Central memory CD8-positive, alpha-beta T cell (primary cell): ENCODE measurements at regions not wholly inside any gene's neighbourhood (a gene's known extent, or its start where the extent isn't known, plus 50 kb on each side); places are given as distances from the start of the nearest gene placed in this dataset.
"Not testable (repeated sequence)": the region's sequence is repeated elsewhere in the genome, so short reads cannot be mapped to it uniquely, and the experiment has no call there.

ENCODE experiments used
- ATAC-seq: fragments of 150-1000 bp; cut with Tn5 transposase; replicated peaks from 2 replicates; pipeline ENCODE4 v1.10.0; 2022; ENCODE audit warnings: mild to moderate bottlenecking, moderate FRiP score, moderate number of reproducible peaks; ENCODE audit not compliant: poor library complexity, severe bottlenecking; ENCODE audit errors: extremely low read depth
- DNase-seq, 2 donors: peaks; one replicate each; pipeline ENCODE4 v3.0.0; 2021; ENCODE audit warnings: low spot score in 2 of 2
- H3K27ac Mint-ChIP-seq: one replicate; pipeline ENCODE4 v1.8.0; 2022; ENCODE audit warnings: low read depth, mild to moderate bottlenecking, moderate library complexity, mixed read lengths
- H3K27me3 Mint-ChIP-seq: one replicate; pipeline ENCODE4 v1.8.0; 2022; ENCODE audit warnings: mixed read lengths
- H3K36me3 Mint-ChIP-seq: one replicate; pipeline ENCODE4 v1.8.0; 2022; ENCODE audit warnings: mild to moderate bottlenecking, moderate library complexity, mixed read lengths; ENCODE audit not compliant: insufficient read depth
- H3K4me1 Mint-ChIP-seq: one replicate; pipeline ENCODE4 v1.8.0; 2022; ENCODE audit warnings: mixed read lengths
- H3K4me3 Mint-ChIP-seq: one replicate; pipeline ENCODE4 v1.8.0; 2022; ENCODE audit warnings: mild to moderate bottlenecking, moderate library complexity, mixed read lengths
- H3K9me3 Mint-ChIP-seq: one replicate; pipeline ENCODE4 v1.8.0; 2022; ENCODE audit warnings: mixed read lengths

DNA sequence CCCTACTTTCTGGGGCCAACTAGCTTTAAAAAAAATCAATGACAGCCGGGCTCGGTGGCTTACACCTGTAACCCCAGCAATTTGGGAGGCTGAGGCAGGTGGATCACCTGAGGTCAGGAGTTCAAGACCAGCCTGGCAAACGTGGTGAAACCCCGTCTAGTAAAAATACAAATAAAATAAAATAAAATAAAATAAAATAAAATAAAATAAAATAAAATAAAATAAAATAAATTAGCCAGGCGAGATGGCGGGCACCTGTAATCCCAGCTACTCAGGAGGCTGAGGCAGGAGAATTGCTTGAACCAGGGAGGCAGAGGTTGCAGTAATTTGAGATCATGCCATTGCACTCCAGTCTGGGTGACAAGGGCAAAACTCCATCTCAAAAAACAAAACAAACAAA is 443.9 kb upstream of the CDH10 start:
- not testable (repeated sequence) for H3K4me3 Mint-ChIP-seq, DNase-seq, H3K36me3 Mint-ChIP-seq, ATAC-seq, H3K27me3 Mint-ChIP-seq, H3K4me1 Mint-ChIP-seq, H3K27ac Mint-ChIP-seq
- peaks cover 13% of the 10 kb centered on the region for H3K9me3 Mint-ChIP-seq

DNA sequence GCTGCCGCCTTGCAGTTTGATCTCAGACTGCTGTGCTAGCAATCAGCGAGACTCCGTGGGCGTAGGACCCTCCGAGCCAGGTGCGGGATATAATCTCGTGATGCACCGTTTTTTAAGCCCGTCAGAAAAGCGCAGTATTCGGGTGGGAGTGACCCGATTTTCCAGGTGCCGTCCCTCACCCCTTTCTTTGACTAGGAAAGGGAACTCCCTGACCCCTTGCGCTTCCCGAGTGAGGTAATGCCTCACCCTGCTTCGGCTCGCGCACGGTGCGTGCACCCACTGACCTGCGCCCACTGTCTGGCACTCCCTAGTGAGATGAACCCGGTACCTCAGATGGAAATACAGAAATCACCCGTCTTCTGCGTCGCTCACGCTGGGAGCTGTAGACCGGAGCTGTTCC is 438.5 kb upstream of the CDH10 start:
- H3K4me3 Mint-ChIP-seq, H3K27ac Mint-ChIP-seq: not testable (repeated sequence)

DNA sequence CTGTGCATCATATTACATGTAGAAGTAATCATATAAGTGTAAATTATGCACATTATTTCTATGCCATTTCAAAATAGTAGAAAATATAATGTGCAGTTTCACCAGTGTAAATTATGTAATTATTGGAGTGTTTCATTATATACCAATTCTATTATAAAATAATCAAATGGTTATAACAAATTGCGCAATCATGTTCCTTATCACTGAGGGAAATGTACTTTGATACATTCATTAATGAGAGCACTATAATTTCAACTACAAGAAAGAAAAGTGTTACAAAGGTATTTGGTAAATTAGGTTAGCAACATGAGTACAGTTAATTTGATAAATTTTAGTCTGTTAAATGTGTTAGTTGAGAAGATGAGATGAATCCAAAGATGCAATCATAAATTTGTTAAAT is 421.5 kb upstream of the CDH10 start:
- ATAC-seq (no peak), DNase-seq (no peak)
- H3K4me3 Mint-ChIP-seq = no peak overlapping the region
- H3K9me3 Mint-ChIP-seq = peaks cover 14% of the 10 kb centered on the region
- H3K27me3 Mint-ChIP-seq = no peaks in the 10 kb centered on the region
- H3K27ac Mint-ChIP-seq = no peak overlapping the region
- no peaks in the 10 kb centered on the region for H3K4me1 Mint-ChIP-seq
- no peaks in the 10 kb centered on the region for H3K36me3 Mint-ChIP-seq

More for the DNA sequence above, 438.5 kb upstream of the CDH10 start:
- H3K9me3 Mint-ChIP-seq, H3K36me3 Mint-ChIP-seq, ATAC-seq, DNase-seq, H3K27me3 Mint-ChIP-seq, H3K4me1 Mint-ChIP-seq: not testable (repeated sequence)

DNA sequence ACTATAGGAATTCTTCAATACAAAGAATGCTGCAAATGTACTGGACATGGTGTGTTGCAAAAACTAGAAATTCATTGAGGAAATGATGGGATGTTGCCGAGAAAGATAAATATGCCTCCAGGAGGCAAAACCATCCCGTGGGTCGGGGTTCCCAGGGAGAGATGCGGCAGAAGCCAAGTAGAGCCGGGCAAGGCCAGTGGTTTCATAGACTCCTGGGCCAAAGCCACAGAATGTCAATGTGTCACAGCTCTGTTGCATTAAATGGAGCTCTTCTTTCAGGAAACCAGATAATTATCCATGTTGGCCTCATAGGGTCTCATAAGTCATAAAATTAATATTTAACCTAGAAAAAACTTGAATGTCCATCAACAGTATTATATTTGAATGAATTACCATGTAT is 419.5 kb upstream of the CDH10 start:
- Mint-ChIP-seq H3K9me3 (peaks cover 14% of the 10 kb centered on the region), H3K4me3 (no peak overlapping the region)
- ATAC-seq = no peak

GRCh38 chr5:25060575-25060974 is 415.8 kb upstream of the CDH10 start:
- Mint-ChIP-seq H3K36me3 (no peaks in the 10 kb centered on the region), H3K4me3 (no peak overlapping the region), H3K4me1 (no peaks in the 10 kb centered on the region), H3K27ac (no peak overlapping the region), H3K27me3 (no peaks in the 10 kb centered on the region), H3K9me3 (peaks cover 14% of the 10 kb centered on the region)
- no peak for ATAC-seq
- no peak for DNase-seq

More for the DNA sequence above, 419.5 kb upstream of the CDH10 start:
- H3K27me3 Mint-ChIP-seq = no peaks in the 10 kb centered on the region
- H3K36me3 Mint-ChIP-seq = no peaks in the 10 kb centered on the region
- no peak overlapping the region for H3K27ac Mint-ChIP-seq
- no peak for DNase-seq
- no peaks in the 10 kb centered on the region for H3K4me1 Mint-ChIP-seq

DNA sequence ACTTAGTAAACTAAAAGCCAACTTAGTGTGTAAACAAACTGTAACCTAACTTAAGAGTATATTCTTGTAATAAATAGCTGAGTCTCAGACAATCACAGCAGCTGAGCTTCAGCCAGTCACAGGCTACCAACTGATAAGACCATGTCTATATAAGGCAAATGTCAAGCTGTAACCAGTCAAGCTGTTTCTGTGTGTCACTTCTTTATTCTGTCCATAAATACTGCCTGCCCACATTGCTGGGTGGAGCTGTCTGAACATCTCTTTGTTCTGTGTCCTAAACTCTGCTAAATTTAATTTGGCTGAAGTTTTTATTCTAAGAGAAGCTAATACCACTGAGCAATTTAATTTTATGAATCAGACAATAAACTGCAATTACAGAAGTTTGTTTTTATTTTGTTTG is 412.1 kb upstream of the CDH10 start:
- no peaks in the 10 kb centered on the region for H3K27me3 Mint-ChIP-seq
- H3K9me3 Mint-ChIP-seq = peaks cover 8% of the 10 kb centered on the region
- no peak for ATAC-seq
- no peak for DNase-seq
- H3K27ac Mint-ChIP-seq = no peak overlapping the region
- no peak overlapping the region for H3K4me3 Mint-ChIP-seq
- H3K36me3 Mint-ChIP-seq = no peaks in the 10 kb centered on the region
- H3K4me1 Mint-ChIP-seq = no peaks in the 10 kb centered on the region

GRCh38 chr5:25033658-25034057 is 388.9 kb upstream of the CDH10 start:
- no peak for ATAC-seq
- Mint-ChIP-seq H3K27me3 (no peaks in the 10 kb centered on the region), H3K36me3 (no peaks in the 10 kb centered on the region), H3K9me3 (peaks cover 29% of the 10 kb centered on the region), H3K4me3 (no peak overlapping the region), H3K27ac (no peak overlapping the region), H3K4me1 (no peaks in the 10 kb centered on the region)
- DNase-seq = no peak

GRCh38 chr5:25029004-25029403 is 384.2 kb upstream of the CDH10 start:
- Mint-ChIP-seq H3K4me3 (no peak overlapping the region), H3K36me3 (no peaks in the 10 kb centered on the region), H3K9me3 (peaks cover 26% of the 10 kb centered on the region), H3K4me1 (no peaks in the 10 kb centered on the region), H3K27ac (no peak overlapping the region), H3K27me3 (no peaks in the 10 kb centered on the region)
- no peak for ATAC-seq
- no peak for DNase-seq

DNA sequence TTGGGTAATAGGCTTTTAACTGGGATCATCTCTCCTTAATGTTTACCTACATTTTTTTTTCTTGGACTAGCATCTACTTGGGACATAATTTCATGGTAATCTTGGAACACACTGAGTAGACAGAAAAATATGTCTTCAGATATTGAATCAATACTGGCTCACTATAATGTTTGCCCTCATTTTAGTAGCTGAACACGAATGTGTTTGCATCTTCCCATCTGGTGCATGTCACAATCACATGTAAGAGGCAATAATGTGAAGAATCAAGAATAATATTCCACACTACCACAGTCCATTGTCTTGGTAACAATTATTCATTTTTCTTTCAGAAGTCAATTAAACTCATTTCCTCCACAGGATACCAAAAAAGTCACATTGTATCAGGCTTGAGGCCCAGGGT is 382.7 kb upstream of the CDH10 start:
- DNase-seq = no peak
- Mint-ChIP-seq H3K27me3 (no peaks in the 10 kb centered on the region), H3K9me3 (peaks cover 24% of the 10 kb centered on the region), H3K4me3 (no peak overlapping the region), H3K4me1 (no peaks in the 10 kb centered on the region), H3K27ac (no peak overlapping the region), H3K36me3 (no peaks in the 10 kb centered on the region)
- ATAC-seq = no peak

GRCh38 chr5:25027061-25027460 is 382.3 kb upstream of the CDH10 start:
- H3K4me3 Mint-ChIP-seq = no peak overlapping the region
- no peaks in the 10 kb centered on the region for H3K4me1 Mint-ChIP-seq
- no peaks in the 10 kb centered on the region for H3K36me3 Mint-ChIP-seq
- H3K27ac Mint-ChIP-seq = no peak overlapping the region
- no peak for DNase-seq
- ATAC-seq = no peak
- H3K9me3 Mint-ChIP-seq = peaks cover 24% of the 10 kb centered on the region
- no peaks in the 10 kb centered on the region for H3K27me3 Mint-ChIP-seq

- H3K9me3 Mint-ChIP-seq = peaks cover 32% of the 10 kb centered on the region
Observed at GRCh38 chr5:25025831-25026230, 381.1 kb upstream of the CDH10 start.

GRCh38 chr5:25020454-25020853 is 375.7 kb upstream of the CDH10 start:
- no peak overlapping the region for H3K4me3 Mint-ChIP-seq
- peaks cover 33% of the 10 kb centered on the region for H3K9me3 Mint-ChIP-seq
- ATAC-seq (no peak), DNase-seq (no peak)
- no peaks in the 10 kb centered on the region for H3K36me3 Mint-ChIP-seq
- no peaks in the 10 kb centered on the region for H3K4me1 Mint-ChIP-seq
- no peak overlapping the region for H3K27ac Mint-ChIP-seq
- no peaks in the 10 kb centered on the region for H3K27me3 Mint-ChIP-seq

More at GRCh38 chr5:25025831-25026230, 381.1 kb upstream of the CDH10 start:
- Mint-ChIP-seq H3K27ac (no peak overlapping the region), H3K4me1 (no peaks in the 10 kb centered on the region), H3K4me3 (no peak overlapping the region), H3K36me3 (no peaks in the 10 kb centered on the region), H3K27me3 (no peaks in the 10 kb centered on the region)
- ATAC-seq (no peak), DNase-seq (no peak)

- DNase-seq (no peak), ATAC-seq (no peak)
- Mint-ChIP-seq H3K27ac (no peak overlapping the region), H3K27me3 (no peaks in the 10 kb centered on the region), H3K4me3 (no peak overlapping the region), H3K9me3 (peaks cover 12% of the 10 kb centered on the region), H3K36me3 (peaks cover 2% of the 10 kb centered on the region), H3K4me1 (no peaks in the 10 kb centered on the region)
Observed at GRCh38 chr5:25009063-25009462, 364.3 kb upstream of the CDH10 start.

DNA sequence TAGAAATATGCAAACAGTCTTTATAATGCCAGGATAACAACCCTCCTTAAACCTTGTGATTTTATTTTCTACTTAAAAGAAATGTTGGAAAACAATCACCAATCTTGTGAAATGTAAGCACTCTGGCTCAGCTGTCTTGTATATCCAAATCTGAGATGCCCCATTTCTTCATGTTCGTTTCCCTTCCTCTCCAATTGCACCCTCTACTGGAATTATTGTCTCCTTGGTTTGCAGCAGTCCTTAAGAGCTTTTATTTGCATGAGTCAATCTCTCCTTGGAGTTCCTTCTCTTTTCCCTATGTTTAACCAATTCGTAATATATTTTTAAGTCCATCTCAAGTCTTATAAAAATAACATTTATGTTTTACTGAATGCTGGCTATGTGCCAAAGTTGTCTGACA is 362.0 kb upstream of the CDH10 start:
- DNase-seq (no peak), ATAC-seq (no peak)
- no peaks in the 10 kb centered on the region for H3K27me3 Mint-ChIP-seq
- no peak overlapping the region for H3K27ac Mint-ChIP-seq
- peaks cover 2% of the 10 kb centered on the region for H3K36me3 Mint-ChIP-seq
- H3K4me3 Mint-ChIP-seq = no peak overlapping the region
- peaks cover 19% of the 10 kb centered on the region for H3K9me3 Mint-ChIP-seq
- H3K4me1 Mint-ChIP-seq = no peaks in the 10 kb centered on the region
